Keratinocyte (primary cell): ENCODE measurements at regions not wholly inside any gene's neighbourhood (a gene's known extent, or its start where the extent isn't known, plus 50 kb on each side); places are given as distances from the start of the nearest gene placed in this dataset.

ENCODE experiments used
- DNase-seq: peaks from one replicate; pipeline ENCODE4 v3.0.0-alpha.2; 2011; ENCODE audit warnings: low read depth, missing footprints, low spot score
- FAIRE-seq: peaks from 2 replicates; lab custom pipeline; 2011; peaks lifted over from hg19 to GRCh38; lab: Jason Lieb, UNC
- H2AFZ ChIP-seq: 2 replicates; pipeline ENCODE4 v1.6.0; 2012; ENCODE audit warnings: low read length, control low read depth, inconsistent platforms; ENCODE audit not compliant: control insufficient read depth
- H3K27ac ChIP-seq: 2 replicates; pipeline ENCODE4 v1.5.1; 2011; ENCODE audit warnings: low read length; ENCODE audit not compliant: control insufficient read depth, insufficient read depth
- H3K27me3 ChIP-seq: 3 replicates; pipeline ENCODE4 v1.6.0; 2011; ENCODE audit warnings: low read length; ENCODE audit not compliant: control insufficient read depth, insufficient read depth; ENCODE audit errors: extremely low read depth
- H3K36me3 ChIP-seq, 2 experiments: 2 replicates in 1 of 2; 3 replicates in 1 of 2; pipeline ENCODE4 v1.5.1; 2011; ENCODE audit warnings: low read length in 2 of 2, mild to moderate bottlenecking in 1 of 2; ENCODE audit not compliant: control insufficient read depth in 2 of 2, insufficient read depth in 2 of 2; ENCODE audit errors: extremely low read depth in 1 of 2
- H3K4me1 ChIP-seq: 3 replicates; pipeline ENCODE4 v1.5.1; 2011; ENCODE audit warnings: low read length; ENCODE audit not compliant: control insufficient read depth, insufficient read depth; ENCODE audit errors: extremely low read depth
- H3K4me2 ChIP-seq: 3 replicates; pipeline ENCODE4 v1.6.0; 2011; ENCODE audit warnings: low read depth, low read length; ENCODE audit not compliant: control insufficient read depth, insufficient read depth; ENCODE audit errors: extremely low read depth
- H3K4me3 ChIP-seq, 3 experiments: fragments of 200-600 bp in 1 of 3; sonication (generic) in 1 of 3; 2 replicates in 2 of 3; 3 replicates in 1 of 3; pipeline ENCODE4 v1.5.1; 2011 to 2016; ENCODE audit warnings: low read length in 3 of 3, mild to moderate bottlenecking in 3 of 3, control low read depth in 2 of 3, inconsistent platforms in 1 of 3, low read depth in 1 of 3, mixed read lengths in 1 of 3, mixed run types in 1 of 3, moderate library complexity in 1 of 3; ENCODE audit not compliant: control insufficient read depth in 2 of 3, insufficient read depth in 2 of 3; ENCODE audit errors: extremely low read depth in 1 of 3
- H3K79me2 ChIP-seq: 2 replicates; pipeline ENCODE4 v1.6.0; 2012; ENCODE audit warnings: low read length; ENCODE audit not compliant: control insufficient read depth, insufficient read depth
- H3K9ac ChIP-seq: 3 replicates; pipeline ENCODE4 v1.6.0; 2011; ENCODE audit warnings: low read length; ENCODE audit not compliant: control insufficient read depth, insufficient read depth; ENCODE audit errors: extremely low read depth
- H3K9me1 ChIP-seq: 3 replicates; pipeline ENCODE4 v1.6.0; 2011; ENCODE audit warnings: low read length; ENCODE audit not compliant: control insufficient read depth, insufficient read depth; ENCODE audit errors: extremely low read depth
- H3K9me3 ChIP-seq: 2 replicates; pipeline ENCODE4 v1.5.1; 2012; ENCODE audit warnings: low read depth, low read length; ENCODE audit not compliant: control insufficient read depth
- H4K20me1 ChIP-seq: 3 replicates; pipeline ENCODE4 v1.6.0; 2011; ENCODE audit warnings: low read length; ENCODE audit not compliant: control insufficient read depth, insufficient read depth; ENCODE audit errors: extremely low read depth
- EZH2 ChIP-seq: IDR thresholded peaks from one replicate; pipeline ENCODE4 v1.6.1; 2012; ENCODE audit warnings: inconsistent platforms, mild to moderate bottlenecking, low read length, moderate library complexity
- dilution Hi-C: fragments of 300-500 bp; cut with MboI; formaldehyde crosslinking; loops from one replicate; pipeline ENCODE4 v1.7.0; 2020; ENCODE audit warnings: low sequenced_read_pairs; ENCODE audit not compliant: extremely low pct_ligation_motif_present
- TF ChIP-seq, protein P1 (sequence below), 3 experiments: IDR thresholded peaks in 1 of 3; conservative IDR thresholded peaks in 1 of 3; optimal IDR thresholded peaks in 1 of 3; 2 replicates in 2 of 3; 3 replicates in 1 of 3; pipeline versions ENCODE3 to v1.5.1; 2011; ENCODE audit warnings: low read length in 3 of 3, mild to moderate bottlenecking in 3 of 3, moderate library complexity in 2 of 3, control low read depth in 1 of 3, inconsistent platforms in 1 of 3; ENCODE audit not compliant: insufficient read depth in 2 of 3; ENCODE audit errors: extremely low read depth in 1 of 3

DNA sequence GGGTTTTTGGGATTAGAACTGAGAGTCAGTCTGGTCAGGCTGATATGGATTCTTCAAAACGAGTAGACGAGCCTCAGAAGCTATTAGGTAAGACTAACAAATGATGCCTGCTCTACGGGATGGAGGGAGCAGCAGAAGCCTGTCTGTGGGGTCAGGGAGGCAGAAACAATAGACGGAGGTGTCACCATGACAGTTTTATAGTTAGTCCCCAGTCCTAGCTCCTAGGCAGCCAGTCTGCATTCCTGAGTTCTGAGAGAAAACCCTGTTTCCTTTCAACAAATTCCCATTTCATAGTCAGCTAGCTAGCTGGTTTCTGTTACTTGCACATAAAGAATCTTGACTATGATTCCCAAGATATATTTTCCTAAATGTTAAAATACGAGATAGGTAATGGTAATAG, 542.1 kb downstream of the PID1 start:
- Histone ChIP-seq H3K27me3 (no peaks in the 10 kb centered on the region), H3K27ac (no peak overlapping the region), H3K4me1 (peaks cover 15% of the 10 kb centered on the region), H3K4me3 (no peak overlapping the region), H3K9me3 (no peaks in the 10 kb centered on the region), H3K36me3 (no peaks in the 10 kb centered on the region), H3K9ac (no peak overlapping the region), H3K79me2 (no peaks in the 10 kb centered on the region), H2AFZ (peak overlapping the region; percentile 63), H4K20me1 (no peaks in the 10 kb centered on the region), H3K4me2 (peak overlapping the region; percentile 10), H3K9me1 (no peaks in the 10 kb centered on the region)
- peak; percentile 53 for FAIRE-seq
- DNase-seq, result no peak
- dilution Hi-C loops, result no loop called here
- TF ChIP-seq, protein P1, sequence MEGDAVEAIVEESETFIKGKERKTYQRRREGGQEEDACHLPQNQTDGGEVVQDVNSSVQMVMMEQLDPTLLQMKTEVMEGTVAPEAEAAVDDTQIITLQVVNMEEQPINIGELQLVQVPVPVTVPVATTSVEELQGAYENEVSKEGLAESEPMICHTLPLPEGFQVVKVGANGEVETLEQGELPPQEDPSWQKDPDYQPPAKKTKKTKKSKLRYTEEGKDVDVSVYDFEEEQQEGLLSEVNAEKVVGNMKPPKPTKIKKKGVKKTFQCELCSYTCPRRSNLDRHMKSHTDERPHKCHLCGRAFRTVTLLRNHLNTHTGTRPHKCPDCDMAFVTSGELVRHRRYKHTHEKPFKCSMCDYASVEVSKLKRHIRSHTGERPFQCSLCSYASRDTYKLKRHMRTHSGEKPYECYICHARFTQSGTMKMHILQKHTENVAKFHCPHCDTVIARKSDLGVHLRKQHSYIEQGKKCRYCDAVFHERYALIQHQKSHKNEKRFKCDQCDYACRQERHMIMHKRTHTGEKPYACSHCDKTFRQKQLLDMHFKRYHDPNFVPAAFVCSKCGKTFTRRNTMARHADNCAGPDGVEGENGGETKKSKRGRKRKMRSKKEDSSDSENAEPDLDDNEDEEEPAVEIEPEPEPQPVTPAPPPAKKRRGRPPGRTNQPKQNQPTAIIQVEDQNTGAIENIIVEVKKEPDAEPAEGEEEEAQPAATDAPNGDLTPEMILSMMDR (optimal IDR thresholded peaks at IDR 0.05 in 1 of 3, IDR thresholded peaks at IDR 0.05 in 1 of 3, conservative IDR thresholded peaks at IDR 0.05 in 1 of 3; ENCODE audit: extremely low read depth in 1 of 3, insufficient read depth in 2 of 3, low read length in 3 of 3), result no peak
- TF ChIP-seq EZH2, result no peak

DNA sequence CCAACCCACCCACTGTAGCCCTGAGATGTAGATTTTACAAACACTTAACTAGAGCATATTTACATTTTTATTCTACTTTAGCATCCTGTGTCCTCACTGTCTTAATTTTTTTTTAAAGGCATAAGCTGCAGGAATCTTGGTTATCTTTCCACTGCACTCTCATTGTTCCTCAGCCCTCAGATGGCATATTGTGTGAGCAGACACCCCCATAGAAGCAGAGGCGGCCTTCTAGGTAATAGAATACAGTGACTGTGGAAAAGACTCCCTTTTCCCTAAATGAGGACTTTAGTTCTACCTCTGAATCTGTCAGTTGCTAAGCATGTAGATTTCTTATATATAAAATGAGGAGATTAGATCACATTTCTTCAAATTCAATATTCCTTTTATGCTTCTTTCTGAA, 543.5 kb upstream of the SPHKAP start:
- H2AFZ ChIP-seq, result no peak overlapping the region
- TF ChIP-seq, protein P1 (optimal IDR thresholded peaks at IDR 0.05 in 1 of 3, IDR thresholded peaks at IDR 0.05 in 1 of 3, conservative IDR thresholded peaks at IDR 0.05 in 1 of 3; ENCODE audit: extremely low read depth in 1 of 3, insufficient read depth in 2 of 3, low read length in 3 of 3), result no peak
- TF ChIP-seq EZH2, result no peak
- H3K9me3 ChIP-seq, result no peaks in the 10 kb centered on the region
- no peak overlapping the region for H3K27ac ChIP-seq
- dilution Hi-C loops, result no loop called here
- DNase-seq, result no peak
- H3K9ac ChIP-seq, result no peak overlapping the region
- no peak for FAIRE-seq
- H3K79me2 ChIP-seq, result no peaks in the 10 kb centered on the region
- no peaks in the 10 kb centered on the region for H4K20me1 ChIP-seq
- H3K4me3 ChIP-seq, result no peak overlapping the region
- H3K4me1 ChIP-seq, result peaks cover 6% of the 10 kb centered on the region
- H3K27me3 ChIP-seq, result no peaks in the 10 kb centered on the region
- H3K9me1 ChIP-seq, result no peaks in the 10 kb centered on the region
- H3K4me2 ChIP-seq, result no peak overlapping the region
- no peaks in the 10 kb centered on the region for H3K36me3 ChIP-seq
